Calu3 (cell line): ENCODE measurements at regions not wholly inside any gene's neighbourhood (a gene's known extent, or its start where the extent isn't known, plus 50 kb on each side); places are given as distances from the start of the nearest gene placed in this dataset.

ENCODE experiments used
- BruUV-seq: library from RNA; stranded (reverse); fragments of 400-500 nt; replicated peaks from 2 replicates; lab custom pipeline; 2021; lab: Mats Ljungman, UMichigan
- CTCF ChIA-PET: fragments of 300-600 bp; sonication (Branson Sonifier 250); formaldehyde crosslinking; loops from one replicate; lab custom pipeline; 2022; ENCODE audit warnings: antibody characterized with exemption; lab: Charles Lee
- DNase-seq: peaks from one replicate; pipeline ENCODE4 v3.0.0; 2022
- H3K27ac Mint-ChIP-seq: one replicate; pipeline ENCODE4 v1.8.0; 2022; ENCODE audit warnings: mixed read lengths; ENCODE audit not compliant: unreplicated experiment
- H3K27me3 Mint-ChIP-seq: one replicate; pipeline ENCODE4 v1.8.0; 2022; ENCODE audit warnings: mixed read lengths; ENCODE audit not compliant: unreplicated experiment
- H3K36me3 Mint-ChIP-seq: one replicate; pipeline ENCODE4 v1.8.0; 2022; ENCODE audit warnings: mild to moderate bottlenecking, moderate library complexity, mixed read lengths; ENCODE audit not compliant: insufficient read depth, unreplicated experiment
- H3K4me1 Mint-ChIP-seq: one replicate; pipeline ENCODE4 v1.8.0; 2022; ENCODE audit warnings: mild to moderate bottlenecking, low read depth, mixed read lengths; ENCODE audit not compliant: unreplicated experiment
- H3K4me3 Mint-ChIP-seq: one replicate; pipeline ENCODE4 v1.8.0; 2022; ENCODE audit warnings: mild to moderate bottlenecking, low read depth, moderate library complexity, mixed read lengths; ENCODE audit not compliant: unreplicated experiment
- H3K9me3 Mint-ChIP-seq: one replicate; pipeline ENCODE4 v1.8.0; 2022; ENCODE audit warnings: low read depth, mixed read lengths; ENCODE audit not compliant: unreplicated experiment
- CTCF ChIP-seq: fragments of 200-600 bp; IDR thresholded peaks from one replicate; pipeline ENCODE4 v1.8.0; 2022; ENCODE audit warnings: antibody characterized with exemption; ENCODE audit not compliant: unreplicated experiment
- intact Hi-C: fragments of 100-400 bp; cut with micrococcal nuclease; formaldehyde crosslinking; loops from one replicate; pipeline ENCODE4 v1.10.0; 2022; ENCODE audit not compliant: unreplicated experiment

DNA sequence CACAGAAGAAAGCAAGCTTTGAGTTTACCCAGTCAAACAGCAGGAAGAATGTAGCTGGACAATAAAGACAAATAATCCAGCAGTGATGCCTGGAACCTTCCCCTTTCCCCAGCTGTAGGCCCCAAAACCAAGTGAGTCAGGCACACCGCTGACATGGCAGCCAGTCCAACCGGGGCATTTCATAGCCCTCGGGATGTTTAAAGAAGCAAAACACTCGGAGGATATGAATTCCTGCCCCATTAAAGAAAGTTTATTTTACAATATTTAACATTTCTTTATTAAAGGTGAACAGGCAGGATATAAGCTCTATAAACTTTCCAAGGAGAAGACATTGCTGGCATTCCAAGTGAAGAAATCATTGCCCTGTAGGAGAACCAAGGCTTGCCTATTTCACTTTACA lies 507.6 kb upstream of the TNP1 start:
- Mint-ChIP-seq H3K36me3 (no peaks in the 10 kb centered on the region), H3K27me3 (no peaks in the 10 kb centered on the region), H3K27ac (no peak overlapping the region), H3K9me3 (no peaks in the 10 kb centered on the region), H3K4me1 (no peaks in the 10 kb centered on the region), H3K4me3 (no peak overlapping the region)
- no TSS peak for BruUV-seq
- no peak for TF ChIP-seq CTCF
- intact Hi-C loops = no loop called here
- no peak for DNase-seq
- CTCF ChIA-PET = interaction anchor here (0.5 kb wide), 1 partner anchor 626 kb away, joined by 3 read pairs; no protein-coding TSS in a partner anchor

DNA sequence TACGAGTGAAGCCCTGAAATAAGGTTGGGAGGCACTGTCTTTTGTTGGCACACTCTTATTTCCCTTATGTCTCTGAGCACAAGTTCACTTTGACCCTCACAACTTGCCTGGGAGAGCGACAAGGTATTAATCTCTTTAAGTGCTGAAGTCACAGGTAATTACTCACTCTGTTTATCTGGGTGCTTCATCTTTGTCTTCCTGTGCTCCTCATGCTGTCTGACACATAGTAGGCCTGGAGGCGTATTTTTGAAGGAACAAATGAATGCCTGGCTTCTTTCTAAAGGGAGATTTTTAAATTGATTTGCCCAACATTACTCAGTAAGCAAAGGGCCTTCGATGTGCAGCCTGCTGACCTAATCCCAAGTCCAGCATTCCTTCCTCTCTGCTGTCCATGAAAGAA lies 507.1 kb upstream of the TNP1 start:
- no peak for DNase-seq
- CTCF ChIA-PET = interaction anchor here (0.9 kb wide), 1 partner anchor 15 kb away, joined by 3 read pairs; no protein-coding TSS in a partner anchor
- no peaks in the 10 kb centered on the region for H3K36me3 Mint-ChIP-seq
- no peaks in the 10 kb centered on the region for H3K27me3 Mint-ChIP-seq
- no peak overlapping the region for H3K4me3 Mint-ChIP-seq
- TF ChIP-seq CTCF = no peak
- no peaks in the 10 kb centered on the region for H3K4me1 Mint-ChIP-seq
- intact Hi-C loops = no loop called here
- H3K9me3 Mint-ChIP-seq = no peaks in the 10 kb centered on the region
- BruUV-seq = no TSS peak
- H3K27ac Mint-ChIP-seq = no peak overlapping the region

DNA sequence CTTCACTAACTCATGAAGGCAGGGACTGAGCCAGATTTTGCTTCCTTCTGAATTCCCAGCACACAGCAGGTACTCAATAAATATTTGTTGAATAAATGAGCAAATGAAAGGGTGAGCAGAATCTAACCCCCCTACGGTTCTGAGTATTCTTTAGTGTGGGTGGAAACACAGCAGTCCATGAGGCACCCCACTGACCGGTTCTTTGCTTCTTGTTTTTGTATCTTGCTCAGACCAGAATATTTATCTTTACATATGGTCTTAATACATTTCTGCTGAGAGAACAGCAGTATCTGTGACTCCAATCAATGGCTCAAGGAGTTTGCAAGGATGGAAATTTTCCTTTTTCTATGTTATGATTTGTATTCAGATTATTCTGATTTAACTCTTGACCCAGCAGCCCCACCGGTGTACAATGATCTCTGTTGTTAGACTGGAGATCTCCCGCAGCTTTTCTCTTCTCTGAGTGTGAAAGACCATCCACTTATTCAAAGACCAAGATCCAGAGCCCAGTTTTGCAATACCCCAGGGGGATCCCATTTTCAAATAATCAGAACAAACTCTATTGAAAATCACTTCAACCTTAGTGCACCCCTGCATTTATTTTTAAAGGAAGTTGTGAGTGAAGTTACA lies 506.5 kb upstream of the TNP1 start:
- CTCF ChIA-PET = interaction anchor here (0.9 kb wide), 1 partner anchor 15 kb away, joined by 3 read pairs; no protein-coding TSS in a partner anchor
- Mint-ChIP-seq H3K4me1 (no peaks in the 10 kb centered on the region), H3K36me3 (no peaks in the 10 kb centered on the region), H3K4me3 (no peak overlapping the region), H3K9me3 (no peaks in the 10 kb centered on the region), H3K27ac (no peak overlapping the region), H3K27me3 (no peaks in the 10 kb centered on the region)
- no TSS peak for BruUV-seq
- DNase-seq = no peak
- intact Hi-C loops = no loop called here
- TF ChIP-seq CTCF = no peak

- CTCF ChIA-PET = interaction anchor here (0.6 kb wide), 1 partner anchor 239 kb away, joined by 5 read pairs; no protein-coding TSS in a partner anchor
- DNase-seq = no peak
- no peaks in the 10 kb centered on the region for H3K36me3 Mint-ChIP-seq
- H3K4me3 Mint-ChIP-seq = no peak overlapping the region
- H3K9me3 Mint-ChIP-seq = no peaks in the 10 kb centered on the region
- BruUV-seq = no TSS peak
- TF ChIP-seq CTCF = no peak
- no peak overlapping the region for H3K27ac Mint-ChIP-seq
- intact Hi-C loops = no loop called here
- H3K27me3 Mint-ChIP-seq = no peaks in the 10 kb centered on the region
- H3K4me1 Mint-ChIP-seq = peaks cover 5% of the 10 kb centered on the region
Measured at GRCh38 chr2:217365656-217366055, 505.8 kb upstream of the TNP1 start.
